NCI-H128 (cell line): ENCODE measurements at regions not wholly inside any gene's neighbourhood (a gene's known extent, or its start where the extent isn't known, plus 50 kb on each side); places are given as distances from the start of the nearest gene placed in this dataset.

ENCODE experiments used
- DNase-seq: peaks from one replicate; lab custom pipeline; 2025; ENCODE audit not compliant: unreplicated experiment; lab: John Stamatoyannopoulos, UW

- no peak for DNase-seq
Measured at GRCh38 chr2:240296104-240296406, 139.4 kb upstream of the GPC1 start.

GRCh38 chr2:240296476-240297255 lies 138.8 kb upstream of the GPC1 start:
- DNase-seq: no peak

- no peak for DNase-seq
Measured at GRCh38 chr2:240297256-240298116, 138.0 kb upstream of the GPC1 start.

GRCh38 chr2:240298117-240298790 lies 137.2 kb upstream of the GPC1 start:
- DNase-seq: no peak

GRCh38 chr2:240298803-240299709 lies 136.4 kb upstream of the GPC1 start:
- no peak for DNase-seq

- DNase-seq: no peak
Measured at GRCh38 chr2:240299710-240300068, 135.8 kb upstream of the GPC1 start.

- no peak for DNase-seq
Measured at GRCh38 chr2:240300261-240300821, 135.1 kb upstream of the GPC1 start.

GRCh38 chr2:240300840-240301239 lies 134.6 kb upstream of the GPC1 start:
- DNase-seq: no peak

GRCh38 chr2:240301256-240301795 lies 134.1 kb upstream of the GPC1 start:
- no peak for DNase-seq

GRCh38 chr2:240302041-240302440 lies 133.4 kb upstream of the GPC1 start:
- no peak for DNase-seq

GRCh38 chr2:240302933-240303595 lies 132.4 kb upstream of the GPC1 start:
- no peak for DNase-seq

- DNase-seq: no peak
Measured at GRCh38 chr2:240303896-240304745, 131.3 kb upstream of the GPC1 start.

- DNase-seq: no peak
Measured at GRCh38 chr2:240304746-240305161, 130.7 kb upstream of the GPC1 start.

GRCh38 chr2:240305369-240305962 lies 130.0 kb upstream of the GPC1 start:
- no peak for DNase-seq

- DNase-seq: no peak
Measured at GRCh38 chr2:240306185-240306584, 129.3 kb upstream of the GPC1 start.

- DNase-seq: no peak
Measured at GRCh38 chr2:240308111-240308651, 127.3 kb upstream of the GPC1 start.

- no peak for DNase-seq
Measured at GRCh38 chr2:240309214-240309613, 126.2 kb upstream of the GPC1 start.

GRCh38 chr2:240310201-240310600 lies 125.3 kb upstream of the GPC1 start:
- DNase-seq: no peak
